ENCODE measurements at regions not wholly inside any gene's neighbourhood (a gene's known extent, or its start where the extent isn't known, plus 50 kb on each side); places are given as distances from the start of the nearest gene placed in this dataset.
"Not testable (repeated sequence)": the region's sequence is repeated elsewhere in the genome, so short reads cannot be mapped to it uniquely, and the experiment has no call there.

DNA sequence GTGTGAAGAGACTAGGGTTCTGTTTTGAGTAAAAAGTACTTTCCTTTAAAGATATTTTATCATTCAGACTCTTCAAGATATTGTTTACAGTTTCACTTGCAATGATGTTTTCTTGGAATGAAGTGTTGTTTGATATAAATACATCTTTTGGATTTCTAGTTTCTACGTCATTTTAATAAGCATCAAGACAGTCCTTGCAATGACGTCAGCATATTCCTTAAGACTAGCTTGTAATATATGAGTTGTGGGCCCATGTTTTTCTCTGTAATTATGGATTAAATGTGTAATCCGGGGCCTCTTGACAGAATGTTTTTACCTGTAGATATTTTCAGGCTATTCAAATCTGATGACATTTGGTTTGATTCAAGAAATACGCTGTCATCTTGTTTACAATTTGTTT, 66.1 kb downstream of the RBMX2 start:
- Histone ChIP-seq H3K27me3 (ENCODE audit: control insufficient read depth, insufficient read depth, low read length) (no peaks in the 10 kb centered on the region), H3K36me3 (replicated peaks; ENCODE audit: control insufficient read depth, insufficient read depth, low read length) (no peaks in the 10 kb centered on the region), H3K4me3 (ENCODE audit: insufficient read depth, low read depth, low read length) (no peak overlapping the region)
- DNase-seq: no peak

DNA sequence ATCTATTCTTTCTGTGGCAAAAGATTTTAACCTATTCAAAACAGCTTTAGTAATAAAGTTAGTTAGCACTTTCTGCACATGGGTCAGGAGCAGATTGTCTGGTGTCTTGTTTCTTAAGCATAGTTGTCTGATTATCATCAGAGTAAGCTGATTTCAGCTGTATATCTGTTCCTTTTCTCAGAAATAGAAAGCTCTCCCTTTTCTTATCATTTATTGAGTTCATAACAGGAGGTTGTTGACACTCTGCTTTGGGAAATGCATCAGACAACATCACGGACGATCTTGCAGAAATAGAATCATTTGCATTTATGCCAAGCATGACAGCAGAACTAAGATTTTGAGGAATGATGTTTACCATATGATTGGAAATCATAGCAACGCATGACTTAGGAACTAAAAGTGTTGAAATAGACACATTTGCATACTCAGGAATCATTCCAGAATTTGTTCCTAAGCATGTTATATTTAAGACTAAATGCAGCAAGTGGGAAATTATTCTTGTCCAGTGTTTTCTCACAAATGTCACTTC, 66.7 kb downstream of the RBMX2 start:
- Histone ChIP-seq H3K27me3 (ENCODE audit: control insufficient read depth, insufficient read depth, low read length) (no peaks in the 10 kb centered on the region), H3K4me3 (ENCODE audit: insufficient read depth, low read depth, low read length) (no peak overlapping the region), H3K36me3 (replicated peaks; ENCODE audit: control insufficient read depth, insufficient read depth, low read length) (no peaks in the 10 kb centered on the region)
- DNase-seq: no peak

- no peaks in the 10 kb centered on the region for H3K36me3 ChIP-seq (replicated peaks; ENCODE audit: control insufficient read depth, insufficient read depth, low read length)
- H3K4me3 ChIP-seq (ENCODE audit: insufficient read depth, low read depth, low read length): no peak overlapping the region
- no peak for DNase-seq
- no peaks in the 10 kb centered on the region for H3K27me3 ChIP-seq (ENCODE audit: control insufficient read depth, insufficient read depth, low read length)
These were observed 81.1 kb downstream of the RBMX2 start for GRCh38 chrX:130482871-130483270.

- H3K36me3 ChIP-seq (replicated peaks; ENCODE audit: control insufficient read depth, insufficient read depth, low read length): no peaks in the 10 kb centered on the region
- H3K27me3 ChIP-seq (ENCODE audit: control insufficient read depth, insufficient read depth, low read length): no peaks in the 10 kb centered on the region
These were observed 84.1 kb downstream of the RBMX2 start for GRCh38 chrX:130485870-130486269.

DNA sequence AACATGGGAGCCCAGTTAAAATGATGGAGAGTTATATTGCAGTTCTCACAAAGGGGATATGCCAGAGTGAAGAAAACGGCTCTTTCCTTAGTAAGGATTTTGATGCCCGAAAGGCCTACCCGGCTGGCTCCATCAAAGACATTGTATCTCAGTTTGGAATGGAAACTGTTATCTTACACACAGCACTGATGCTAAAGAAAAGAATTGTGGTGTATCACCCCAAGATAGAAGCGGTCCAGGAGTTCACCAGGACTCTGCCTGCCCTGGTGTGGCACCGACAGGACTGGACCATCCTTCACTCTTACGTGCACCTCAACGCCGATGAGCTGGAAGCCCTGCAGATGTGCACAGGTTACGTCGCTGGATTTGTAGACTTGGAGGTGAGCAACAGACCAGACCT, 93.7 kb downstream of the RBMX2 start:
- not testable (repeated sequence) for H3K27me3 ChIP-seq (ENCODE audit: control insufficient read depth, insufficient read depth, low read length); H3K36me3 ChIP-seq (replicated peaks; ENCODE audit: control insufficient read depth, insufficient read depth, low read length); DNase-seq; H3K4me3 ChIP-seq (ENCODE audit: insufficient read depth, low read depth, low read length)

More at GRCh38 chrX:130485870-130486269, 84.1 kb downstream of the RBMX2 start:
- no peak for DNase-seq
- no peak overlapping the region for H3K4me3 ChIP-seq (ENCODE audit: insufficient read depth, low read depth, low read length)

DNA sequence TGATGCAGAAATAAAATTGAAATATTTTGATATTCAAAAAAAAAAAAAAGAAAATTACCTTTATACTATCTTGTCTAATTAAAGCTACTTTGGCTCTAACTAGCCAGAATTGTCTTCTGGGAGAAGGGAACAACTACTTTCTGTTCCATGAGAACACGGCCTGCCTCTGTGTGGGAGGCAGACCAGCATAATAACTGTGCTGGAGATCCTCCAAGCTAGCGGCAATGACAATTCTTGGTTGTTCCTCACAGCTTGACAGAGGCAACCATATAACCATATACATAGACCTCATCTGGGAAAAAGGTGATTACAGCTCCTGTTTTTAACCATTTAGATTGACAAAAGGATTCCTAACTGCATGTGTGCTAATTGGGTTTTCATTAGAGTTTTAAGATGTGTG, 95.7 kb downstream of the RBMX2 start:
- H3K4me3 ChIP-seq (ENCODE audit: insufficient read depth, low read depth, low read length): no peak overlapping the region
- H3K36me3 ChIP-seq (replicated peaks; ENCODE audit: control insufficient read depth, insufficient read depth, low read length): no peaks in the 10 kb centered on the region
- peak; percentile 9 for DNase-seq
- H3K27me3 ChIP-seq (ENCODE audit: control insufficient read depth, insufficient read depth, low read length): no peaks in the 10 kb centered on the region

DNA sequence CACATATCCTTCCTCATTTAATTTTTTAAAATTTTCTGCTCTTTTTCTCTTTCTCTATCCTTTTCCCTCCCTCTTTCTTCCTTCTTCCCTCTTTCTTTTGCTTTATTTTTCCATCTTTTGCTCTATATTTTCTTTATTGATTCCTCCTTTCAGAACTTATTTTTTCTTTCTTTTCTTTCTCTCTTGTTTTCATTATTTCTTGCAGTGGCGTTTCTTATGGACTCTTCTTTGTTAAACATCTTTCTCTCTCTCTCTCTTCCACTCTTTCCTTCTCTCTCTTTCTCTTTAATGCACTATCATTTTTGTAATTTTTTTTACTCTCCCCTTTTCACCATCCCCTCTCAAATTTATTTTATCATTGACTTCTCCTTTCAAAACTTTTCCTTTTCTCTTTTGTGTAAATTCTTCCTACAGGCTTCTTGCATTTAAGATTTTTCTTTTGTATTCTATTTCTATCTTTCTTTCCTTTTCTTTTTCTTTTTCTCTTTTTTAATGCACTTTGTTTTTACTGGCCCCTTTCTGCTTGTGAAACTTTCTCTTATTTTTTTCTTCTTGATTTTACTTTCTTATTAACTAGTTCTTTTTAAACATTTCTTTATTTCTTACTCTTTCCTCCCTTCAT, 97.0 kb downstream of the RBMX2 start:
- Histone ChIP-seq H3K36me3 (replicated peaks; ENCODE audit: control insufficient read depth, insufficient read depth, low read length) (no peaks in the 10 kb centered on the region), H3K4me3 (ENCODE audit: insufficient read depth, low read depth, low read length) (no peak overlapping the region), H3K27me3 (ENCODE audit: control insufficient read depth, insufficient read depth, low read length) (no peaks in the 10 kb centered on the region)
- DNase-seq: no peak

DNA sequence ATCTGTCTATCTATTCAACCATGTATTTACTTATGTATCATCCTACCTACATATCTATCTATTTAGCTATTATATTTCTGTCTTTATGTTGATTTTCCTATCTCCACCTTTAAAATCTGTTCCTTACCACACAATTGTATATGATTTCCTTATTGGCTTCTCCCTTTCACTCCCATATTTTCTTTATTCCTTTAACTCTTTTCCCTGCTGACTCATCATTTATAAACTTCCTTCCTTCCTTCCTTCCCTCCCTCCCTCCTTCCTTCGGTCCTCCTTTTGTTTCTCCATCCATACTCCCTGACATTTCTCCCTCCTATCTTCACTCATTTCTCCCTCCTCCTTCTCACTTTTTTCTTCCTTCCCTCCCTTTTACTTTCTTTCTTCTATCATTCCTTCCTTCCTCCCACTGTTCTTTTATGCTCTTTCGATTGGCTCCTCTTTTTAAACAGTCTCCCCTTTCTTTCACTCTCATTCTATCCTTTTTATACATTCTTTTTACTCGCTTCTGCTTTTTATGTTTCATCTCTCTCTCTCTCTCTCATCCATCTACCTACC, 100.3 kb downstream of the RBMX2 start:
- H3K4me3 ChIP-seq (ENCODE audit: insufficient read depth, low read depth, low read length): no peak overlapping the region
- H3K27me3 ChIP-seq (ENCODE audit: control insufficient read depth, insufficient read depth, low read length): no peaks in the 10 kb centered on the region
- H3K36me3 ChIP-seq (replicated peaks; ENCODE audit: control insufficient read depth, insufficient read depth, low read length): no peaks in the 10 kb centered on the region
- no peak for DNase-seq

DNA sequence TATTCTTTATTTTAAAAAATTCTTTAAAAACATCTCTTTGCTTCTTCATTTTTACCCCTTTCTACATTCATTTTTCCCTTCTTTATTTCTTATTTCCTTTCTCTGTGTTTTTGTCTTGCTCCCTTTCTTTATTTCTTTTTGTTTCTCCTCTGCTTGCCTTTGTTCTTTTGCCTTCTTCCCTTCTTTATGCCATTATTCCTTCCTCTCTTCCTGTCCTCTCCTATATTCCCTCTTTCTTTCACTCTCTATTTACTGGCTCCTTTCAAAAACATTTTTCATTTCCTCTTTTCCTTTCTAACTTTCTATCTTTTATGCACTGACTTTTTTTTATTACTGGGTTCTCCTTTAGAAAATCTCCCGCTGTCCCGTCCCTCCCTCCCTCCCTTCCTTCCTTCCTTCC, 102.2 kb downstream of the RBMX2 start:
- Histone ChIP-seq H3K36me3 (replicated peaks; ENCODE audit: control insufficient read depth, insufficient read depth, low read length) (no peaks in the 10 kb centered on the region), H3K27me3 (ENCODE audit: control insufficient read depth, insufficient read depth, low read length) (no peaks in the 10 kb centered on the region), H3K4me3 (ENCODE audit: insufficient read depth, low read depth, low read length) (no peak overlapping the region)
- DNase-seq: no peak

- H3K36me3 ChIP-seq (replicated peaks; ENCODE audit: control insufficient read depth, insufficient read depth, low read length): no peaks in the 10 kb centered on the region
- no peak overlapping the region for H3K4me3 ChIP-seq (ENCODE audit: insufficient read depth, low read depth, low read length)
- H3K27me3 ChIP-seq (ENCODE audit: control insufficient read depth, insufficient read depth, low read length): no peaks in the 10 kb centered on the region
- no peak for DNase-seq
These were observed 105.2 kb downstream of the RBMX2 start for GRCh38 chrX:130507015-130507414.

DNA sequence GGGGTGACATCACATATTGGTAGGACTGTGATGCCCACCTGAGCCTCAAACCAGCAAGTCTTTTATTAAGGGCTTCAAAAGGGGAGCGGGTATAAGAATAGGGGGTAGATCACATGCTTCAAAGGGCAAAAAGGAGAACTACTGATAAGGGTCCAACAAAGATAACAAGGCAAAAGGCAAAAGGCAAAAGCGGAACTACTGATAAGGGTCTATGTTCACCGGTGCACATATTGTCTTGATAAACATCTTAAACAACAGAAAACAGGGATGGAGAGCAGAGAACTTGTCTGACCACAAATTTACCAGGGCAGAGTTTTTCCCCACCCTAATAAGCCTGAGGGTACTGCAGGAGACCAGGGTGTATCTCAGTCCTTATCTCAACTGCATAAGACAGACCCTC, 110.7 kb downstream of the RBMX2 start:
- H3K36me3 ChIP-seq (replicated peaks; ENCODE audit: control insufficient read depth, insufficient read depth, low read length); H3K4me3 ChIP-seq (ENCODE audit: insufficient read depth, low read depth, low read length); H3K27me3 ChIP-seq (ENCODE audit: control insufficient read depth, insufficient read depth, low read length); DNase-seq: not testable (repeated sequence)

- Histone ChIP-seq H3K27me3 (ENCODE audit: control insufficient read depth, insufficient read depth, low read length) (no peaks in the 10 kb centered on the region), H3K4me3 (ENCODE audit: insufficient read depth, low read depth, low read length) (no peak overlapping the region), H3K36me3 (replicated peaks; ENCODE audit: control insufficient read depth, insufficient read depth, low read length) (no peaks in the 10 kb centered on the region)
- DNase-seq: no peak
These were observed 114.3 kb downstream of the RBMX2 start for GRCh38 chrX:130516123-130516522.

DNA sequence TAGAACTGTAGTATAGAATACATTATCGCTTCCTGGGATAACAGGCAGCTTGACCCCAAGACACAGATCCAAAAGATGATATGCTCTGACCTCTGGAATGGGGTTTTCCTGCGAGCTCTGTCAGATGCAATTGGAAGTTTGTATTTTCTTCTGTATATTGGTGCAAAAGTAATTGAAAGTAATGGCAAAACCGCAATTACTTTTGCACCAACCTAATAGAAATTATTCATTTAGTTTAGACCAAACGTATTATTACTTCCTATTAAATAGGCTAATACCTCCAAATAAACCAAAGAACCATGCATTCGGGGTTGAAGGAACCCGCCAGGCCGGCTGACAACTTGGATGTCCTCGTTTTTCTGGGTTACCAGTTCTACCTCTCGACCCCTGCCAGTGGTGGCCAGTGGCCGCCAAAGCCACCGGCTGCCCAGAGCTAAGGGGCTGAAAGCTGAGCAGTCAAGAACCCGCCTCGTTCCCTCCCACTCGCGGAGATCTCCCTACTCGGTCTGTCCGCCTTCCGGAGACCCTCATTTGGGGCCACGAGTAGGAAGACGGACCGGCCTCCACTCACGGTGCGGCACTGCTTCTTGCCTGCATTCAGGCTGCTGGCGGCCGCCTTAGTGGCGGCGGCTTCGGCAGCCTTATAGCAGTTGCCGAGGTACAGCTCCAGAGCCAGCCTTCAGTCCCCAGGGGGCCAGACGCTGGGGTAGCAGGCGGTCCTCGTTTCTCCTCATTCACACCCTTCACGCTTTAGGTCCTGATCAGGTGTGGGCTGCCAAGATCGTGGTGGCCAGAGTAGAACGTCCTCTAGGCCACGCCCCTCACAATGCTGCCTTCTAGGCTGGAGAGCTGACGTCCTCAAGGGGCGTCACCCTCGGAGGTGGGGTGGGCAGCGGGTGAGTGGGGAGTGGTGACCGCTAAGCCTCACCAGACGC, 121.9 kb downstream of the RBMX2 start:
- H3K4me3 ChIP-seq (ENCODE audit: insufficient read depth, low read depth, low read length): peak overlapping the region; percentile 60
- peak; percentile 89 for DNase-seq
- no peaks in the 10 kb centered on the region for H3K36me3 ChIP-seq (replicated peaks; ENCODE audit: control insufficient read depth, insufficient read depth, low read length)
- peaks cover 2% of the 10 kb centered on the region for H3K27me3 ChIP-seq (ENCODE audit: control insufficient read depth, insufficient read depth, low read length)

DNA sequence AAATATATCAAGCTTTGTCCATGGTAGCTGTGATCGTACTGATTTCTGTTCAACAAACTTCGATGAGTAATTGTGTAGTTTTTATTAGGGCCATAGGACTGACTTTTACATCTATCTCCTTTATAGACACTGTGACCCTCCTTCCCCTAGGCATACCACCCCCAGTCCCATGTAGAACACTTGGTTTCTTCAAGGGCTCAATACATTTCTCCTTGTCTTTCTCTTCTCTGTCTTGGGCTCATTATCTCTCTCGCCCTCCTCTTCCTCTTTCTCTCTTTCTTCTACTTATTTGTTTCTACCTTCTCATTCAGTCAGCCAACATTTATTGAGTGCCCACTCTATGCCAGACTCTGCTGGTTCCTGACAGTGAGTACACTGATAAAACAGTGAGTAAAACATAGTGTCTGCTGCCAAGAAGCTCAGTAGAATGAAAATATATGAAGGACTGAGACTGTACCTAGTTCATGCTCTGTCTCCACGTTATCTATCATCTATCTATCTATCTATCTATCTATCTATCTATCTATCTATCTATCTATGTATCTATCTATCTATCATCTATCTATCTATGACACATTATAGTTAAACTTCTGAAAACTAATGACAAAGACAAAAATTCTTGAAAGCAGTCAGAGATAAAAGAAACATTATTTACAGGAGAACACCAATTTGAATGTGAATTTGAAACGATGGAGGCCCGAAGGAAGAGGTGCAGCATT, 122.8 kb downstream of the RBMX2 start:
- Histone ChIP-seq H3K27me3 (ENCODE audit: control insufficient read depth, insufficient read depth, low read length) (peaks cover 2% of the 10 kb centered on the region), H3K4me3 (ENCODE audit: insufficient read depth, low read depth, low read length) (peak overlapping the region; percentile 60)
- DNase-seq: no peak

More for the DNA sequence above, 122.8 kb downstream of the RBMX2 start:
- no peaks in the 10 kb centered on the region for H3K36me3 ChIP-seq (replicated peaks; ENCODE audit: control insufficient read depth, insufficient read depth, low read length)

Data from H7 (cell line).